ENCODE measurements at regions not wholly inside any gene's neighbourhood (a gene's known extent, or its start where the extent isn't known, plus 50 kb on each side); places are given as distances from the start of the nearest gene placed in this dataset.

DNA sequence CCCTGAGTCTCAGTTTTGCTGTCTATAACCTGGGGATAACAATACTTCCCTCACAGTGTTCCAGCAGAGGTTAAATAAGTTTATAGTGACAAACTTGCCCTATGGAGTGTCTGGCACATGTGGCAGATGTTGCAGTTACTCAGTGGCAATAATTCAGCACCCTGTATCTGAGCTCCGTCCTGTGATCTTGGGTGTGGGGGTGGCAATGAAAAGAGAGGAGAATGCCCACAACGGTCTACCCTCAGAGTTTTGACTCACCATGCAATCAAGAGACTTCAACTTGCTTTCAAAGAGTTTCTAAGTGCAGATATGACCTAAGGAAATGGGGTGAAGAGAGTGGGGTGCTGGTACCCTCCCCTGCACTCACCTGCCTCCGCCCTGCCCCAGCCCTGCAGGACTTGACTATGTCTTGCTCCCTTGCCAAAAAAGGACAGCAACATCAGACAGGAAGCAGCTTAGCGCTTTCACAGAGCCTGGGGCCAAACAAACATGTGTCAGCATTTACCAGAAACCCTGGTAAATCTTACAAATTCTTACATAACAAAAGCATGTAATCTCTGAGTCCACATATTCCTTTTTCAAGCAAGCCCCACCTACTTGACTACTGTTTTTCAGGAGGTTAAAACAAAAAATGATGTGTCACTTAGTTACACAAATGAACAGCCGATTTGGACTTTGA is 185.1 kb upstream of the CAMK1G start:
- Histone ChIP-seq H3K9me2 (ENCODE audit: insufficient read depth) (peaks cover 12% of the 10 kb centered on the region), H3F3A (replicated peaks; ENCODE audit: low read depth) (no peaks in the 10 kb centered on the region), H4K20me1 (replicated peaks; ENCODE audit: insufficient read depth) (no peaks in the 10 kb centered on the region), H3K4me2 (peak overlapping the region; percentile 56), H3K4me3 (no peak overlapping the region), H3K27ac (ENCODE audit: low read depth) (0 out of 2 replicates have a peak overlapping the region, but pooled peaks have one; percentile 22), H3K79me2 (replicated peaks; ENCODE audit: insufficient read depth) (no peaks in the 10 kb centered on the region), H3K36me3 (ENCODE audit: insufficient read depth) (no peaks in the 10 kb centered on the region), H3K4me1 (ENCODE audit: insufficient read depth) (peaks cover 41% of the 10 kb centered on the region), H2AFZ (0 out of 2 replicates have a peak overlapping the region, but pooled peaks have one; percentile 0), H3K27me3 (ENCODE audit: insufficient read depth) (no peaks in the 10 kb centered on the region)
- peak; percentile 83 for ATAC-seq
- H3K27me3 Mint-ChIP-seq (ENCODE audit: insufficient read depth, low read depth, poor library complexity), result peaks cover 5% of the 10 kb centered on the region
- peaks cover 35% of the 10 kb centered on the region for H3K4me1 Mint-ChIP-seq
- H3K9me3 Mint-ChIP-seq, result no peaks in the 10 kb centered on the region
- no peaks in the 10 kb centered on the region for H3K36me3 Mint-ChIP-seq (ENCODE audit: low read depth)
- peak overlapping the region; percentile 68 for H3K27ac Mint-ChIP-seq
- no peak overlapping the region for H3K4me3 Mint-ChIP-seq
- TF ChIP-seq CREB1 (CRISPR knock-in tag; IDR thresholded peaks at IDR 0.05; ENCODE audit: low read depth) (no peak), NANOG (IDR thresholded peaks at IDR 0.05; ENCODE audit: borderline replicate concordance) (no peak), EZH2 (IDR thresholded peaks at IDR 0.05; ENCODE audit: low read depth, unreplicated experiment) (no peak), EZH2phosphoT487 (IDR thresholded peaks at IDR 0.05; ENCODE audit: unreplicated experiment) (no peak), STAT1 (IDR thresholded peaks at IDR 0.05; ENCODE audit: unreplicated experiment) (no peak), ZNF331 (CRISPR knock-in tag; IDR thresholded peaks at IDR 0.05; ENCODE audit: low read depth) (no peak), ZNF114 (CRISPR knock-in tag; IDR thresholded peaks at IDR 0.05) (no peak), JUNB (IDR thresholded peaks at IDR 0.05; ENCODE audit: unreplicated experiment) (no peak), POLR2AphosphoS5 (IDR thresholded peaks at IDR 0.05; ENCODE audit: low read depth) (no peak)
- TF ChIP-seq, protein P1, sequence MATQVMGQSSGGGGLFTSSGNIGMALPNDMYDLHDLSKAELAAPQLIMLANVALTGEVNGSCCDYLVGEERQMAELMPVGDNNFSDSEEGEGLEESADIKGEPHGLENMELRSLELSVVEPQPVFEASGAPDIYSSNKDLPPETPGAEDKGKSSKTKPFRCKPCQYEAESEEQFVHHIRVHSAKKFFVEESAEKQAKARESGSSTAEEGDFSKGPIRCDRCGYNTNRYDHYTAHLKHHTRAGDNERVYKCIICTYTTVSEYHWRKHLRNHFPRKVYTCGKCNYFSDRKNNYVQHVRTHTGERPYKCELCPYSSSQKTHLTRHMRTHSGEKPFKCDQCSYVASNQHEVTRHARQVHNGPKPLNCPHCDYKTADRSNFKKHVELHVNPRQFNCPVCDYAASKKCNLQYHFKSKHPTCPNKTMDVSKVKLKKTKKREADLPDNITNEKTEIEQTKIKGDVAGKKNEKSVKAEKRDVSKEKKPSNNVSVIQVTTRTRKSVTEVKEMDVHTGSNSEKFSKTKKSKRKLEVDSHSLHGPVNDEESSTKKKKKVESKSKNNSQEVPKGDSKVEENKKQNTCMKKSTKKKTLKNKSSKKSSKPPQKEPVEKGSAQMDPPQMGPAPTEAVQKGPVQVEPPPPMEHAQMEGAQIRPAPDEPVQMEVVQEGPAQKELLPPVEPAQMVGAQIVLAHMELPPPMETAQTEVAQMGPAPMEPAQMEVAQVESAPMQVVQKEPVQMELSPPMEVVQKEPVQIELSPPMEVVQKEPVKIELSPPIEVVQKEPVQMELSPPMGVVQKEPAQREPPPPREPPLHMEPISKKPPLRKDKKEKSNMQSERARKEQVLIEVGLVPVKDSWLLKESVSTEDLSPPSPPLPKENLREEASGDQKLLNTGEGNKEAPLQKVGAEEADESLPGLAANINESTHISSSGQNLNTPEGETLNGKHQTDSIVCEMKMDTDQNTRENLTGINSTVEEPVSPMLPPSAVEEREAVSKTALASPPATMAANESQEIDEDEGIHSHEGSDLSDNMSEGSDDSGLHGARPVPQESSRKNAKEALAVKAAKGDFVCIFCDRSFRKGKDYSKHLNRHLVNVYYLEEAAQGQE (IDR thresholded peaks at IDR 0.05; ENCODE audit: unreplicated experiment), result no peak
- TF ChIP-seq, protein P2, sequence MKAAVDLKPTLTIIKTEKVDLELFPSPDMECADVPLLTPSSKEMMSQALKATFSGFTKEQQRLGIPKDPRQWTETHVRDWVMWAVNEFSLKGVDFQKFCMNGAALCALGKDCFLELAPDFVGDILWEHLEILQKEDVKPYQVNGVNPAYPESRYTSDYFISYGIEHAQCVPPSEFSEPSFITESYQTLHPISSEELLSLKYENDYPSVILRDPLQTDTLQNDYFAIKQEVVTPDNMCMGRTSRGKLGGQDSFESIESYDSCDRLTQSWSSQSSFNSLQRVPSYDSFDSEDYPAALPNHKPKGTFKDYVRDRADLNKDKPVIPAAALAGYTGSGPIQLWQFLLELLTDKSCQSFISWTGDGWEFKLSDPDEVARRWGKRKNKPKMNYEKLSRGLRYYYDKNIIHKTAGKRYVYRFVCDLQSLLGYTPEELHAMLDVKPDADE (IDR thresholded peaks at IDR 0.05), result no peak
- TF ChIP-seq, protein P3, sequence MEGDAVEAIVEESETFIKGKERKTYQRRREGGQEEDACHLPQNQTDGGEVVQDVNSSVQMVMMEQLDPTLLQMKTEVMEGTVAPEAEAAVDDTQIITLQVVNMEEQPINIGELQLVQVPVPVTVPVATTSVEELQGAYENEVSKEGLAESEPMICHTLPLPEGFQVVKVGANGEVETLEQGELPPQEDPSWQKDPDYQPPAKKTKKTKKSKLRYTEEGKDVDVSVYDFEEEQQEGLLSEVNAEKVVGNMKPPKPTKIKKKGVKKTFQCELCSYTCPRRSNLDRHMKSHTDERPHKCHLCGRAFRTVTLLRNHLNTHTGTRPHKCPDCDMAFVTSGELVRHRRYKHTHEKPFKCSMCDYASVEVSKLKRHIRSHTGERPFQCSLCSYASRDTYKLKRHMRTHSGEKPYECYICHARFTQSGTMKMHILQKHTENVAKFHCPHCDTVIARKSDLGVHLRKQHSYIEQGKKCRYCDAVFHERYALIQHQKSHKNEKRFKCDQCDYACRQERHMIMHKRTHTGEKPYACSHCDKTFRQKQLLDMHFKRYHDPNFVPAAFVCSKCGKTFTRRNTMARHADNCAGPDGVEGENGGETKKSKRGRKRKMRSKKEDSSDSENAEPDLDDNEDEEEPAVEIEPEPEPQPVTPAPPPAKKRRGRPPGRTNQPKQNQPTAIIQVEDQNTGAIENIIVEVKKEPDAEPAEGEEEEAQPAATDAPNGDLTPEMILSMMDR (conservative IDR thresholded peaks at IDR 0.05; ENCODE audit: low read depth in 2 of 2), result no peak
- TF ChIP-seq, protein P4, sequence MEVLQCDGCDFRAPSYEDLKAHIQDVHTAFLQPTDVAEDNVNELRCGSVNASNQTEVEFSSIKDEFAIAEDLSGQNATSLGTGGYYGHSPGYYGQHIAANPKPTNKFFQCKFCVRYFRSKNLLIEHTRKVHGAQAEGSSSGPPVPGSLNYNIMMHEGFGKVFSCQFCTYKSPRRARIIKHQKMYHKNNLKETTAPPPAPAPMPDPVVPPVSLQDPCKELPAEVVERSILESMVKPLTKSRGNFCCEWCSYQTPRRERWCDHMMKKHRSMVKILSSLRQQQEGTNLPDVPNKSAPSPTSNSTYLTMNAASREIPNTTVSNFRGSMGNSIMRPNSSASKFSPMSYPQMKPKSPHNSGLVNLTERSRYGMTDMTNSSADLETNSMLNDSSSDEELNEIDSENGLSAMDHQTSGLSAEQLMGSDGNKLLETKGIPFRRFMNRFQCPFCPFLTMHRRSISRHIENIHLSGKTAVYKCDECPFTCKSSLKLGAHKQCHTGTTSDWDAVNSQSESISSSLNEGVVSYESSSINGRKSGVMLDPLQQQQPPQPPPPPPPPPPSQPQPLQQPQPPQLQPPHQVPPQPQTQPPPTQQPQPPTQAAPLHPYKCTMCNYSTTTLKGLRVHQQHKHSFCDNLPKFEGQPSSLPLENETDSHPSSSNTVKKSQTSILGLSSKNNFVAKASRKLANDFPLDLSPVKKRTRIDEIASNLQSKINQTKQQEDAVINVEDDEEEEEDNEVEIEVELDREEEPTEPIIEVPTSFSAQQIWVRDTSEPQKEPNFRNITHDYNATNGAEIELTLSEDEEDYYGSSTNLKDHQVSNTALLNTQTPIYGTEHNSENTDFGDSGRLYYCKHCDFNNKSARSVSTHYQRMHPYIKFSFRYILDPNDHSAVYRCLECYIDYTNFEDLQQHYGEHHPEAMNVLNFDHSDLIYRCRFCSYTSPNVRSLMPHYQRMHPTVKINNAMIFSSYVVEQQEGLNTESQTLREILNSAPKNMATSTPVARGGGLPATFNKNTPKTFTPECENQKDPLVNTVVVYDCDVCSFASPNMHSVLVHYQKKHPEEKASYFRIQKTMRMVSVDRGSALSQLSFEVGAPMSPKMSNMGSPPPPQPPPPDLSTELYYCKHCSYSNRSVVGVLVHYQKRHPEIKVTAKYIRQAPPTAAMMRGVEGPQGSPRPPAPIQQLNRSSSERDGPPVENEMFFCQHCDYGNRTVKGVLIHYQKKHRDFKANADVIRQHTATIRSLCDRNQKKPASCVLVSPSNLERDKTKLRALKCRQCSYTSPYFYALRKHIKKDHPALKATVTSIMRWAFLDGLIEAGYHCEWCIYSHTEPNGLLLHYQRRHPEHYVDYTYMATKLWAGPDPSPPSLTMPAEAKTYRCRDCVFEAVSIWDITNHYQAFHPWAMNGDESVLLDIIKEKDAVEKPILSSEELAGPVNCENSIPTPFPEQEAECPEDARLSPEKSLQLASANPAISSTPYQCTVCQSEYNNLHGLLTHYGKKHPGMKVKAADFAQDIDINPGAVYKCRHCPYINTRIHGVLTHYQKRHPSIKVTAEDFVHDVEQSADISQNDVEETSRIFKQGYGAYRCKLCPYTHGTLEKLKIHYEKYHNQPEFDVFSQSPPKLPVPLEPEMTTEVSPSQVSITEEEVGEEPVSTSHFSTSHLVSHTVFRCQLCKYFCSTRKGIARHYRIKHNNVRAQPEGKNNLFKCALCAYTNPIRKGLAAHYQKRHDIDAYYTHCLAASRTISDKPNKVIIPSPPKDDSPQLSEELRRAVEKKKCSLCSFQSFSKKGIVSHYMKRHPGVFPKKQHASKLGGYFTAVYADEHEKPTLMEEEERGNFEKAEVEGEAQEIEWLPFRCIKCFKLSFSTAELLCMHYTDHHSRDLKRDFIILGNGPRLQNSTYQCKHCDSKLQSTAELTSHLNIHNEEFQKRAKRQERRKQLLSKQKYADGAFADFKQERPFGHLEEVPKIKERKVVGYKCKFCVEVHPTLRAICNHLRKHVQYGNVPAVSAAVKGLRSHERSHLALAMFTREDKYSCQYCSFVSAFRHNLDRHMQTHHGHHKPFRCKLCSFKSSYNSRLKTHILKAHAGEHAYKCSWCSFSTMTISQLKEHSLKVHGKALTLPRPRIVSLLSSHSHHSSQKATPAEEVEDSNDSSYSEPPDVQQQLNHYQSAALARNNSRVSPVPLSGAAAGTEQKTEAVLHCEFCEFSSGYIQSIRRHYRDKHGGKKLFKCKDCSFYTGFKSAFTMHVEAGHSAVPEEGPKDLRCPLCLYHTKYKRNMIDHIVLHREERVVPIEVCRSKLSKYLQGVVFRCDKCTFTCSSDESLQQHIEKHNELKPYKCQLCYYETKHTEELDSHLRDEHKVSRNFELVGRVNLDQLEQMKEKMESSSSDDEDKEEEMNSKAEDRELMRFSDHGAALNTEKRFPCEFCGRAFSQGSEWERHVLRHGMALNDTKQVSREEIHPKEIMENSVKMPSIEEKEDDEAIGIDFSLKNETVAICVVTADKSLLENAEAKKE (CRISPR knock-in tag; IDR thresholded peaks at IDR 0.05), result no peak
- DNase-seq (ENCODE audit: low spot score), result peak; percentile 43

Data from GM23338 (cell line).